Heart left ventricle (tissue), 16 donors: ENCODE measurements at regions not wholly inside any gene's neighbourhood (a gene's known extent, or its start where the extent isn't known, plus 50 kb on each side); places are given as distances from the start of the nearest gene placed in this dataset.

ENCODE experiments used
- ATAC-seq, 4 donors: fragments of 200-7000 bp; cut with Tn5 transposase; one replicate each; pipeline ENCODE4 v1.9.1; 2020 to 2022; ENCODE audit warnings: moderate library complexity in 4 of 4, mild to moderate bottlenecking in 3 of 4, moderate number of reproducible peaks in 1 of 4
- DNase-seq, 5 donors: peaks; one replicate each; pipeline ENCODE4 v3.0.0-alpha.2; 2020
- H3K27ac ChIP-seq, 12 donors: fragments of 200-600 bp; sonication (generic) in 4 of 12; one replicate each; pipeline versions ENCODE4 v1.5.0 to v1.8.0; 2016 to 2022; ENCODE audit warnings: mild to moderate bottlenecking in 2 of 12
- H3K27me3 ChIP-seq, 9 donors: fragments of 200-600 bp; sonication (generic) in 2 of 9; one replicate each; pipeline versions ENCODE4 v1.5.1 to v1.8.0; 2016 to 2022; ENCODE audit warnings: mild to moderate bottlenecking in 3 of 9
- H3K36me3 ChIP-seq, 9 donors: fragments of 200-600 bp; sonication (generic) in 2 of 9; one replicate each; pipeline versions ENCODE4 v1.5.0 to v1.8.0; 2018 to 2022; ENCODE audit warnings: mild to moderate bottlenecking in 2 of 9
- H3K4me1 ChIP-seq, 12 donors: fragments of 200-600 bp; sonication (generic) in 4 of 12; one replicate each; pipeline versions ENCODE4 v1.5.0 to v1.8.0; 2016 to 2022; ENCODE audit warnings: mild to moderate bottlenecking in 3 of 12
- H3K4me3 ChIP-seq, 12 donors: fragments of 200-600 bp; sonication (generic) in 4 of 12; one replicate each; pipeline versions ENCODE4 v1.5.0 to v1.8.0; 2017 to 2022; ENCODE audit warnings: mild to moderate bottlenecking in 9 of 12, moderate library complexity in 4 of 12
- H3K9me3 ChIP-seq, 12 donors: fragments of 200-600 bp; sonication (generic) in 4 of 12; one replicate each; pipeline versions ENCODE4 v1.5.0 to v1.8.0; 2016 to 2022; ENCODE audit warnings: mild to moderate bottlenecking in 1 of 12
- CTCF ChIP-seq, 12 donors: fragments of 200-600 bp; sonication (generic) in 4 of 12; IDR thresholded peaks; one replicate each; pipeline versions ENCODE4 v1.5.0 to v1.8.0; 2018 to 2022; ENCODE audit warnings: antibody characterized with exemption in 12 of 12, mild to moderate bottlenecking in 5 of 12
- POLR2A ChIP-seq, 2 donors: fragments of 450-650 bp; IDR thresholded peaks; one replicate each; pipeline ENCODE4 v1.6.1; 2017; ENCODE audit warnings: antibody characterized with exemption in 2 of 2, mild to moderate bottlenecking in 2 of 2, moderate library complexity in 2 of 2
- WGBS, 4 donors: extraction: QIAGEN DNeasy Blood & Tissue Kit in 2 of 4; methylation state at CpG; one replicate each; pipeline versions ENCODE4 v1.1.5 to v1.1.7; 2013 to 2018; 5-methylcytosine and 5-hydroxymethylcytosine counted together
- intact Hi-C, 10 donors: fragments of 100-400 bp; cut with DNase I; formaldehyde crosslinking; loops; one replicate each; pipeline versions ENCODE4 v1.11.1 to v1.14.2; 2022
- donor health status: ischemic (EF 13 %, LVEDD 7.1; RV severe dilation, severe dysfunction).
- donor health status: healthy with polysubstance abuse.
- donor health status: DM: no; HTN: yes; CAD: no.
- donor health status: DM: no; HTN: no; CAD: no.
- donor health status: ischemic (EF 25% LVEDD 6.9; RV normal size, moderate dysfunction).
- donor health status: ischemic (EF 25% LVEDD 5.7; RV mildly dilated, moderate dysfunction).
- donor health status: healthy.
- donor health status: DM: yes; HTN: yes; CAD: no.
- donor health status: ischemic (EF 35%, LVEDD 5.7; RV mildly dilated, moderate dysfunction).
- donor health status: nonischemic (EF 11% LVEDD 7.7; RV severe dilation, severe dysfunction).
- donor health status: DM: yes; HTN: yes; CAD: no.
- donor health status: PGD.
- donor health status: ischemic (EF 29% LVEDD 5.4; RV normal size, mild dysfunction).
- donor health status: nonischemic (EF 23%, LVEDD 6.1; RV moderate dilation, normal function).

GRCh38 chr3:43865887-43866528 is 175.3 kb downstream of the ABHD5 start:
- H3K27me3 ChIP-seq: peaks cover 0 to 8% (median 0%) of the 10 kb centered on the region in 9 donors
- H3K4me3 ChIP-seq: no peak overlapping the region
- intact Hi-C loops: no loop called here
- H3K36me3 ChIP-seq: no peaks in the 10 kb centered on the region
- no peaks in the 10 kb centered on the region for H3K4me1 ChIP-seq
- DNase-seq: no peak
- TF ChIP-seq CTCF (IDR thresholded peaks at IDR 0.05) (no peak), POLR2A (IDR thresholded peaks at IDR 0.05) (no peak)
- WGBS, 4 donors: 87 to 91% (median 88%) methylated on average over 9 of the region's 9 CpGs
- no peak overlapping the region for H3K27ac ChIP-seq
- no peak for ATAC-seq
- H3K9me3 ChIP-seq: no peaks in the 10 kb centered on the region

- ATAC-seq (no peak), DNase-seq (no peak)
- intact Hi-C loops: no loop called here
- Histone ChIP-seq H3K36me3 (no peaks in the 10 kb centered on the region), H3K4me3 (no peak overlapping the region), H3K4me1 (no peaks in the 10 kb centered on the region), H3K27me3 (peaks cover 0 to 7% (median 0%) of the 10 kb centered on the region in 9 donors), H3K27ac (no peak overlapping the region), H3K9me3 (no peaks in the 10 kb centered on the region)
- no peak for TF ChIP-seq CTCF (IDR thresholded peaks at IDR 0.05)
- 79 to 87% (median 83%) methylated on average over 3 of the region's 3 CpGs for WGBS, 4 donors
Observed at GRCh38 chr3:43866529-43867353, 176.0 kb downstream of the ABHD5 start.

- no peak for TF ChIP-seq POLR2A (IDR thresholded peaks at IDR 0.05)
- no peak for TF ChIP-seq CTCF (IDR thresholded peaks at IDR 0.05)
- DNase-seq (no peak), ATAC-seq (no peak)
- no peak overlapping the region for H3K4me3 ChIP-seq
- intact Hi-C loops: no loop called here
- 81 to 85% (median 83%) methylated on average over 6 to 8 of the region's 8 CpGs for WGBS, 4 donors
- H3K9me3 ChIP-seq: no peaks in the 10 kb centered on the region
- no peaks in the 10 kb centered on the region for H3K36me3 ChIP-seq
- H3K27me3 ChIP-seq: peaks cover 0 to 9% (median 0%) of the 10 kb centered on the region in 9 donors
- H3K4me1 ChIP-seq: no peaks in the 10 kb centered on the region
- no peak overlapping the region for H3K27ac ChIP-seq
Observed at GRCh38 chr3:43867436-43868072, 176.8 kb downstream of the ABHD5 start.

GRCh38 chr3:43869491-43869890 is 178.8 kb downstream of the ABHD5 start:
- H3K27me3 ChIP-seq: peaks cover 0 to 9% (median 0%) of the 10 kb centered on the region in 9 donors
- 57 to 66% (median 60%) methylated on average over 3 of the region's 3 CpGs for WGBS, 4 donors
- no peaks in the 10 kb centered on the region for H3K36me3 ChIP-seq
- no peaks in the 10 kb centered on the region for H3K4me1 ChIP-seq
- no peak overlapping the region for H3K27ac ChIP-seq
- ATAC-seq: no peak
- H3K9me3 ChIP-seq: no peaks in the 10 kb centered on the region
- TF ChIP-seq CTCF (IDR thresholded peaks at IDR 0.05) (no peak), POLR2A (IDR thresholded peaks at IDR 0.05) (no peak)
- no peak overlapping the region for H3K4me3 ChIP-seq
- DNase-seq: no peak
- intact Hi-C loops: no loop called here
